Tibial artery (tissue), 4 donors: ENCODE measurements at regions not wholly inside any gene's neighbourhood (a gene's known extent, or its start where the extent isn't known, plus 50 kb on each side); places are given as distances from the start of the nearest gene placed in this dataset.

ENCODE experiments used
- DNase-seq, 2 donors: peaks; one replicate each; pipeline ENCODE4 v3.0.0-alpha.2; 2019
- H3K27ac ChIP-seq, 2 donors: fragments of 200-600 bp; sonication (generic) in 1 of 2; 1 replicate in 1 of 2; 2 replicates in 1 of 2; pipeline ENCODE4 v1.5.1; 2018 to 2019; ENCODE audit warnings: mild to moderate bottlenecking in 1 of 2
- H3K27me3 ChIP-seq, 2 donors: fragments of 200-600 bp; sonication (generic) in 1 of 2; one replicate each; pipeline versions ENCODE4 v1.5.1 to v1.6.0; 2016 to 2019
- H3K36me3 ChIP-seq, 3 donors: fragments of 200-600 bp; sonication (generic) in 2 of 3; one replicate each; pipeline ENCODE4 v1.5.1; 2016 to 2019; ENCODE audit warnings: mild to moderate bottlenecking in 2 of 3
- H3K4me1 ChIP-seq, 4 donors: fragments of 200-600 bp; sonication (generic) in 2 of 4; 1 replicate in 3 of 4; 2 replicates in 1 of 4; pipeline ENCODE4 v1.5.1; 2016 to 2019
- H3K4me3 ChIP-seq, 2 donors: fragments of 200-600 bp; sonication (generic) in 1 of 2; 1 replicate in 1 of 2; 2 replicates in 1 of 2; pipeline ENCODE4 v1.5.1; 2018 to 2019; ENCODE audit warnings: mild to moderate bottlenecking in 2 of 2
- H3K9me3 ChIP-seq, 3 donors: fragments of 200-600 bp; sonication (generic) in 1 of 3; one replicate each; pipeline ENCODE4 v1.5.1; 2016 to 2019
- intact Hi-C: fragments of 100-400 bp; cut with DNase I; formaldehyde crosslinking; loops from one replicate; pipeline ENCODE4 v1.15.0; 2023; ENCODE audit warnings: low total_unique reads
- TF ChIP-seq, protein P1 (sequence below), 2 experiments: fragments of 200-600 bp in 1 of 2; fragments of 450-650 bp in 1 of 2; IDR thresholded peaks; one replicate each; pipeline ENCODE4 v1.5.1; 2017 to 2019; ENCODE audit warnings: antibody characterized with exemption in 2 of 2, mild to moderate bottlenecking in 1 of 2, moderate library complexity in 1 of 2

DNA sequence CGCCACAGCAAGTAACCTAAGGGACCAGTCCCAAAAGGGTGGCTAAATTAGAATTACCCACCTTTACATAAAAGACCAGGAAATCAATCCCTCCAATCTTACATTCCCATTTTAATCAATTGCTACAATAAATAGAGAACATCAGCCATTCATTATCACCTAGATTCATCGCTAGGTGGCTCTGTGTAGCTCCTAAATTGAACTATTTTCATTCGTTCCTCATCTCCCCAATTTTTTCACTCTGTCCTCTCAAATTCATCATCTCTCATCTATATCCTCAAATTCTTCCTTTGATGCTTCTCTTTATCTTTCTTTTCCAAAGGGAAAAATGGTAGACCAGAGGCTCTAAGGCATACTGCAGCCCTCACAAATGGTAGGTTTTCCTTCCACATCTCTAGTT is 108.2 kb upstream of the TNC start:
- intact Hi-C loops = no loop called here
- H3K4me1 ChIP-seq = no peaks in the 10 kb centered on the region
- TF ChIP-seq, protein P1, sequence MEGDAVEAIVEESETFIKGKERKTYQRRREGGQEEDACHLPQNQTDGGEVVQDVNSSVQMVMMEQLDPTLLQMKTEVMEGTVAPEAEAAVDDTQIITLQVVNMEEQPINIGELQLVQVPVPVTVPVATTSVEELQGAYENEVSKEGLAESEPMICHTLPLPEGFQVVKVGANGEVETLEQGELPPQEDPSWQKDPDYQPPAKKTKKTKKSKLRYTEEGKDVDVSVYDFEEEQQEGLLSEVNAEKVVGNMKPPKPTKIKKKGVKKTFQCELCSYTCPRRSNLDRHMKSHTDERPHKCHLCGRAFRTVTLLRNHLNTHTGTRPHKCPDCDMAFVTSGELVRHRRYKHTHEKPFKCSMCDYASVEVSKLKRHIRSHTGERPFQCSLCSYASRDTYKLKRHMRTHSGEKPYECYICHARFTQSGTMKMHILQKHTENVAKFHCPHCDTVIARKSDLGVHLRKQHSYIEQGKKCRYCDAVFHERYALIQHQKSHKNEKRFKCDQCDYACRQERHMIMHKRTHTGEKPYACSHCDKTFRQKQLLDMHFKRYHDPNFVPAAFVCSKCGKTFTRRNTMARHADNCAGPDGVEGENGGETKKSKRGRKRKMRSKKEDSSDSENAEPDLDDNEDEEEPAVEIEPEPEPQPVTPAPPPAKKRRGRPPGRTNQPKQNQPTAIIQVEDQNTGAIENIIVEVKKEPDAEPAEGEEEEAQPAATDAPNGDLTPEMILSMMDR (IDR thresholded peaks at IDR 0.05) = no peak
- H3K9me3 ChIP-seq = no peaks in the 10 kb centered on the region
- H3K4me3 ChIP-seq = no peak overlapping the region
- H3K27me3 ChIP-seq = no peaks in the 10 kb centered on the region
- H3K27ac ChIP-seq = no peak overlapping the region
- H3K36me3 ChIP-seq = no peaks in the 10 kb centered on the region
- DNase-seq = no peak

GRCh38 chr9:115229496-115229895 is 111.5 kb upstream of the TNC start:
- H3K36me3 ChIP-seq = no peaks in the 10 kb centered on the region
- no peaks in the 10 kb centered on the region for H3K9me3 ChIP-seq
- DNase-seq = no peak
- TF ChIP-seq, protein P1 (IDR thresholded peaks at IDR 0.05) = no peak
- H3K4me1 ChIP-seq = no peaks in the 10 kb centered on the region
- no peak overlapping the region for H3K4me3 ChIP-seq
- H3K27ac ChIP-seq = no peak overlapping the region
- intact Hi-C loops = no loop called here
- no peaks in the 10 kb centered on the region for H3K27me3 ChIP-seq

DNA sequence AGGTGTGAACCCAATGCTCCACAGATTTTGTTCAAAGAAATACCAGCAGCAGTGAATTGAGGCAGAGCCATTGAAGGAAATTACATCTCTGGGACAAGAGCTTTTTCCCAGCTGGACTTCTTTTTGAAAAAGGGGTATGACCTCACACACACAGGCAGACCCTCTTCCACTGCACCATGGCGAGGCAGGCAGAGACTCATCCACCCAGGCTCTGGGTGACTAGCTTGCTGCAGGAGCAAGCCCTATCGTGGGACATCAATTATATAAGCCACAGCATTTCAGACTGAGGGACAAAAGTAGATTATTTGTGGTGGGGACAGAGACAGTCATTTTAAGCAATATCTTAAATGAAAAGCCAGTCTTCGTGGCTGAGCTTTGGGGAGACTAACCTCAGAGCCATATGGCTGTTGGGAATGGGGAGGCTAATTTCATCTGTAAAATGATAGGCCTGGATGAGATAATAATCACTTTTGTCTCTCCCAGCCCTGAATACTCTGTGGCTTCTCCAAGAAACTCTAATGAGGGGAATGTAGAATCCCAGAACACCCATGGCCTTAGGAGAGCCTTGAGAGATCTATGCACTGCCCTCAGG is 113.1 kb upstream of the TNC start:
- DNase-seq = no peak
- Histone ChIP-seq H3K27ac (no peak overlapping the region), H3K4me3 (no peak overlapping the region), H3K9me3 (no peaks in the 10 kb centered on the region), H3K36me3 (no peaks in the 10 kb centered on the region), H3K27me3 (no peaks in the 10 kb centered on the region), H3K4me1 (no peaks in the 10 kb centered on the region)
- intact Hi-C loops = no loop called here
- TF ChIP-seq, protein P1 (IDR thresholded peaks at IDR 0.05) = no peak

GRCh38 chr9:115232181-115232774 is 114.3 kb upstream of the TNC start:
- intact Hi-C loops = no loop called here
- H3K27ac ChIP-seq = no peak overlapping the region
- no peaks in the 10 kb centered on the region for H3K9me3 ChIP-seq
- H3K4me3 ChIP-seq = no peak overlapping the region
- H3K27me3 ChIP-seq = no peaks in the 10 kb centered on the region
- no peak for DNase-seq
- TF ChIP-seq, protein P1 (IDR thresholded peaks at IDR 0.05) = no peak
- no peaks in the 10 kb centered on the region for H3K36me3 ChIP-seq
- H3K4me1 ChIP-seq = no peaks in the 10 kb centered on the region

- intact Hi-C loops = no loop called here
- no peaks in the 10 kb centered on the region for H3K9me3 ChIP-seq
These were observed 116.1 kb upstream of the TNC start for GRCh38 chr9:115234094-115234493.

More at GRCh38 chr9:115234094-115234493, 116.1 kb upstream of the TNC start:
- TF ChIP-seq, protein P1 (IDR thresholded peaks at IDR 0.05) = no peak
- Histone ChIP-seq H3K27me3 (no peaks in the 10 kb centered on the region), H3K36me3 (no peaks in the 10 kb centered on the region), H3K27ac (no peak overlapping the region), H3K4me1 (peaks cover 0 to 10% (median 5%) of the 10 kb centered on the region in 4 donors), H3K4me3 (no peak overlapping the region)
- no peak for DNase-seq
